ENCODE measurements at regions not wholly inside any gene's neighbourhood (a gene's known extent, or its start where the extent isn't known, plus 50 kb on each side); places are given as distances from the start of the nearest gene placed in this dataset.

GRCh38 chr5:61755726-61756222 is 423.7 kb downstream of the ZSWIM6 start:
- no peaks in the 10 kb centered on the region for H3K9me3 Mint-ChIP-seq (ENCODE audit: unreplicated experiment)
- H3K4me1 Mint-ChIP-seq (ENCODE audit: unreplicated experiment), result peaks cover 8% of the 10 kb centered on the region
- TF ChIP-seq CTCF (IDR thresholded peaks at IDR 0.05; ENCODE audit: unreplicated experiment), result no peak
- DNase-seq (ENCODE audit: low spot score), result no peak
- H3K36me3 Mint-ChIP-seq (ENCODE audit: low read depth, unreplicated experiment), result no peaks in the 10 kb centered on the region
- H3K27ac Mint-ChIP-seq (ENCODE audit: unreplicated experiment), result no peak overlapping the region
- H3K27me3 Mint-ChIP-seq (ENCODE audit: unreplicated experiment), result peaks cover 2% of the 10 kb centered on the region
- H3K4me3 Mint-ChIP-seq (ENCODE audit: unreplicated experiment), result no peak overlapping the region

- Mint-ChIP-seq H3K9me3 (ENCODE audit: unreplicated experiment) (no peaks in the 10 kb centered on the region), H3K27ac (ENCODE audit: unreplicated experiment) (no peak overlapping the region), H3K27me3 (ENCODE audit: unreplicated experiment) (peaks cover 2% of the 10 kb centered on the region), H3K4me3 (ENCODE audit: unreplicated experiment) (no peak overlapping the region), H3K36me3 (ENCODE audit: low read depth, unreplicated experiment) (no peaks in the 10 kb centered on the region), H3K4me1 (ENCODE audit: unreplicated experiment) (peaks cover 8% of the 10 kb centered on the region)
- no peak for TF ChIP-seq CTCF (IDR thresholded peaks at IDR 0.05; ENCODE audit: unreplicated experiment)
- DNase-seq (ENCODE audit: low spot score), result no peak
Measured at GRCh38 chr5:61758711-61759110, 426.7 kb downstream of the ZSWIM6 start.

- no peak for TF ChIP-seq CTCF (IDR thresholded peaks at IDR 0.05; ENCODE audit: unreplicated experiment)
- H3K4me1 Mint-ChIP-seq (ENCODE audit: unreplicated experiment), result no peaks in the 10 kb centered on the region
- peaks cover 1% of the 10 kb centered on the region for H3K27me3 Mint-ChIP-seq (ENCODE audit: unreplicated experiment)
- no peak overlapping the region for H3K4me3 Mint-ChIP-seq (ENCODE audit: unreplicated experiment)
- DNase-seq (ENCODE audit: low spot score), result no peak
- H3K27ac Mint-ChIP-seq (ENCODE audit: unreplicated experiment), result no peak overlapping the region
- no peaks in the 10 kb centered on the region for H3K9me3 Mint-ChIP-seq (ENCODE audit: unreplicated experiment)
- H3K36me3 Mint-ChIP-seq (ENCODE audit: low read depth, unreplicated experiment), result no peaks in the 10 kb centered on the region
Measured at GRCh38 chr5:61765471-61765870, 433.4 kb downstream of the ZSWIM6 start.

GRCh38 chr5:61766141-61766540 is 434.1 kb downstream of the ZSWIM6 start:
- no peak overlapping the region for H3K4me3 Mint-ChIP-seq (ENCODE audit: unreplicated experiment)
- no peak for TF ChIP-seq CTCF (IDR thresholded peaks at IDR 0.05; ENCODE audit: unreplicated experiment)
- H3K27ac Mint-ChIP-seq (ENCODE audit: unreplicated experiment), result no peak overlapping the region
- H3K4me1 Mint-ChIP-seq (ENCODE audit: unreplicated experiment), result no peaks in the 10 kb centered on the region
- H3K27me3 Mint-ChIP-seq (ENCODE audit: unreplicated experiment), result peaks cover 1% of the 10 kb centered on the region
- no peaks in the 10 kb centered on the region for H3K36me3 Mint-ChIP-seq (ENCODE audit: low read depth, unreplicated experiment)
- DNase-seq (ENCODE audit: low spot score), result no peak
- H3K9me3 Mint-ChIP-seq (ENCODE audit: unreplicated experiment), result no peaks in the 10 kb centered on the region

- TF ChIP-seq CTCF (IDR thresholded peaks at IDR 0.05; ENCODE audit: unreplicated experiment), result no peak
- Mint-ChIP-seq H3K4me1 (ENCODE audit: unreplicated experiment) (peaks cover 6% of the 10 kb centered on the region), H3K4me3 (ENCODE audit: unreplicated experiment) (no peak overlapping the region), H3K27ac (ENCODE audit: unreplicated experiment) (no peak overlapping the region), H3K27me3 (ENCODE audit: unreplicated experiment) (peaks cover 3% of the 10 kb centered on the region), H3K9me3 (ENCODE audit: unreplicated experiment) (no peaks in the 10 kb centered on the region), H3K36me3 (ENCODE audit: low read depth, unreplicated experiment) (no peaks in the 10 kb centered on the region)
- DNase-seq (ENCODE audit: low spot score), result no peak
Measured at GRCh38 chr5:61767231-61768080, 435.4 kb downstream of the ZSWIM6 start.
